HG02610 (cell line): ENCODE measurements at regions not wholly inside any gene's neighbourhood (a gene's known extent, or its start where the extent isn't known, plus 50 kb on each side); places are given as distances from the start of the nearest gene placed in this dataset.

Source experiments
- ATAC-seq: cut with Tn5 transposase; IDR thresholded peaks from one replicate; pipeline ENCODE4 v1.9.1; 2021; ENCODE audit warnings: mild to moderate bottlenecking, moderate library complexity; ENCODE audit not compliant: unreplicated experiment

- ATAC-seq, result no peak
Observed at GRCh38 chr3:107323723-107324122, 53.5 kb upstream of the CCDC54 start.

GRCh38 chr3:107325446-107325845, 51.8 kb upstream of the CCDC54 start:
- ATAC-seq, result no peak
